HEK293T (cell line): ENCODE measurements at regions not wholly inside any gene's neighbourhood (a gene's known extent, or its start where the extent isn't known, plus 50 kb on each side); places are given as distances from the start of the nearest gene placed in this dataset.

Experiments
- ELF4 ChIP-seq: fragments of 450-650 bp; IDR thresholded peaks from 2 replicates; pipeline ENCODE4 v1.6.1; 2017; ENCODE audit warnings: antibody characterized with exemption
- PKNOX1 ChIP-seq: fragments of 450-650 bp; IDR thresholded peaks from 2 replicates; pipeline ENCODE4 v1.6.1; 2016
- TARDBP ChIP-seq: fragments of 450-650 bp; IDR thresholded peaks from 2 replicates; pipeline ENCODE4 v1.6.1; 2016

GRCh38 chr20:33940666-33941065 is 53.0 kb upstream of the RALY start:
- TF ChIP-seq TARDBP (no peak), ELF4 (no peak), PKNOX1 (no peak)
